PC-9 (cell line): ENCODE measurements at regions not wholly inside any gene's neighbourhood (a gene's known extent, or its start where the extent isn't known, plus 50 kb on each side); places are given as distances from the start of the nearest gene placed in this dataset.

ENCODE experiments used
- BruUV-seq: library from RNA; stranded (reverse); fragments of 400-500 nt; replicated peaks from 2 replicates; lab custom pipeline; 2021; lab: Mats Ljungman, UMichigan
- CTCF ChIA-PET: fragments of 300-600 bp; sonication (Branson Sonifier 250); formaldehyde crosslinking; loops from one replicate; lab custom pipeline; 2022; ENCODE audit warnings: antibody characterized with exemption; lab: Charles Lee
- POLR2A ChIA-PET: fragments of 300-600 bp; sonication (Branson Sonifier 250); formaldehyde crosslinking; loops from one replicate; lab custom pipeline; 2022; ENCODE audit warnings: antibody characterized with exemption; ENCODE audit not compliant: unreplicated experiment; lab: Charles Lee
- DNase-seq, 2 experiments: peaks; one replicate each; pipeline versions ENCODE4 v3.0.0 to v3.0.0-alpha.2; 2015 to 2022; ENCODE audit warnings: mixed read lengths in 1 of 2
- H2AFZ ChIP-seq: fragments of 200-600 bp; sonication (generic); 2 replicates; pipeline ENCODE4 v1.8.1; 2017; ENCODE audit warnings: antibody characterized with exemption
- H3F3A ChIP-seq: fragments of 200-600 bp; sonication (generic); 2 replicates; pipeline ENCODE4 v1.8.1; 2017; ENCODE audit warnings: antibody characterized with exemption, mild to moderate bottlenecking, low read depth; ENCODE audit not compliant: insufficient read depth
- H3K27ac ChIP-seq: fragments of 200-600 bp; sonication (generic); 2 replicates; pipeline ENCODE4 v1.6.1; 2016; ENCODE audit warnings: mixed run types
- H3K27me3 ChIP-seq: fragments of 200-600 bp; sonication (generic); 2 replicates; pipeline ENCODE4 v1.6.1; 2016; ENCODE audit warnings: low read depth, mixed run types; ENCODE audit not compliant: insufficient read depth
- H3K36me3 ChIP-seq: fragments of 200-600 bp; sonication (generic); 2 replicates; pipeline ENCODE4 v1.6.1; 2016; ENCODE audit warnings: low read depth, mixed run types
- H3K4me1 ChIP-seq: fragments of 200-600 bp; sonication (generic); replicated peaks from 2 replicates; pipeline ENCODE4 v1.6.1; 2016; ENCODE audit warnings: mixed run types; ENCODE audit not compliant: insufficient read depth
- H3K4me2 ChIP-seq: fragments of 200-600 bp; sonication (generic); 2 replicates; pipeline ENCODE4 v1.6.1; 2017; ENCODE audit warnings: mixed run types
- H3K4me3 ChIP-seq: fragments of 200-600 bp; sonication (generic); 2 replicates; pipeline ENCODE4 v1.6.1; 2016; ENCODE audit warnings: mixed run types
- H3K79me2 ChIP-seq: fragments of 200-600 bp; sonication (generic); 2 replicates; pipeline ENCODE4 v1.6.1; 2017; ENCODE audit warnings: low read depth, mixed run types
- H3K9me2 ChIP-seq: fragments of 200-600 bp; sonication (generic); 2 replicates; pipeline ENCODE4 v1.8.1; 2017; ENCODE audit warnings: mild to moderate bottlenecking; ENCODE audit not compliant: insufficient read depth
- H3K9me3 ChIP-seq: fragments of 200-600 bp; sonication (generic); 2 replicates; pipeline ENCODE4 v1.8.1; 2016; ENCODE audit warnings: low read depth; ENCODE audit not compliant: insufficient read depth
- H4K20me1 ChIP-seq: fragments of 200-600 bp; sonication (generic); 2 replicates; pipeline ENCODE4 v1.8.1; 2017; ENCODE audit not compliant: insufficient read depth
- CTCF ChIP-seq: fragments of 200-600 bp; sonication (generic); conservative IDR thresholded peaks from 2 replicates; pipeline ENCODE4 v1.6.1; 2017; ENCODE audit warnings: mixed run types, antibody characterized with exemption, mild to moderate bottlenecking, moderate library complexity
- EZH2 ChIP-seq: fragments of 200-600 bp; sonication (generic); IDR thresholded peaks from 2 replicates; pipeline ENCODE4 v1.8.0; 2017; ENCODE audit warnings: antibody characterized with exemption, low read depth
- intact Hi-C: fragments of 100-400 bp; cut with micrococcal nuclease; formaldehyde crosslinking; loops from one replicate; pipeline ENCODE4 v1.10.0; 2022; ENCODE audit not compliant: unreplicated experiment

- DNase-seq = no peak
- Histone ChIP-seq H3K4me3 (no peak overlapping the region), H2AFZ (no peak overlapping the region), H4K20me1 (no peaks in the 10 kb centered on the region), H3K9me3 (no peaks in the 10 kb centered on the region), H3K4me1 (no peaks in the 10 kb centered on the region), H3K79me2 (no peaks in the 10 kb centered on the region), H3F3A (no peaks in the 10 kb centered on the region), H3K36me3 (no peaks in the 10 kb centered on the region), H3K4me2 (no peak overlapping the region), H3K27me3 (no peaks in the 10 kb centered on the region), H3K9me2 (no peaks in the 10 kb centered on the region), H3K27ac (no peak overlapping the region)
- CTCF ChIA-PET = interaction anchor here (0.6 kb wide), 1 partner anchor 106 kb away, joined by 3 read pairs; no protein-coding TSS in a partner anchor
- no peak for TF ChIP-seq CTCF
- TF ChIP-seq EZH2 = no peak
- no TSS peak for BruUV-seq
- POLR2A ChIA-PET = no interaction called here
- intact Hi-C loops = no loop called here
These were observed 126.5 kb downstream of the CRYAA start for GRCh38 chr21:43295066-43295958.

- H3K9me2 ChIP-seq = no peaks in the 10 kb centered on the region
- no peak for TF ChIP-seq CTCF
- TF ChIP-seq EZH2 = no peak
- DNase-seq = no peak
- ChIA-PET CTCF (interaction anchor here (0.6 kb wide), 1 partner anchor 105 kb away, joined by 3 read pairs; no protein-coding TSS in a partner anchor), POLR2A (no interaction called here)
- H3K9me3 ChIP-seq = no peaks in the 10 kb centered on the region
- no TSS peak for BruUV-seq
- no peaks in the 10 kb centered on the region for H3K36me3 ChIP-seq
- no peak overlapping the region for H3K4me3 ChIP-seq
- no peak overlapping the region for H3K4me2 ChIP-seq
- H3K79me2 ChIP-seq = no peaks in the 10 kb centered on the region
- intact Hi-C loops = no loop called here
- no peaks in the 10 kb centered on the region for H3F3A ChIP-seq
- H3K4me1 ChIP-seq = no peaks in the 10 kb centered on the region
- no peaks in the 10 kb centered on the region for H3K27me3 ChIP-seq
- H4K20me1 ChIP-seq = no peaks in the 10 kb centered on the region
- no peak overlapping the region for H2AFZ ChIP-seq
- H3K27ac ChIP-seq = no peak overlapping the region
These were observed 125.5 kb downstream of the CRYAA start for GRCh38 chr21:43294194-43294902.

GRCh38 chr21:43292866-43293142, 124.0 kb downstream of the CRYAA start:
- BruUV-seq = no TSS peak
- CTCF ChIA-PET = interaction anchor here (0.7 kb wide), 1 partner anchor 41 kb away, joined by 6 read pairs; no protein-coding TSS in a partner anchor

More at GRCh38 chr21:43292866-43293142, 124.0 kb downstream of the CRYAA start:
- Histone ChIP-seq H3K27ac (no peak overlapping the region), H4K20me1 (no peaks in the 10 kb centered on the region), H3K4me1 (peaks cover 12% of the 10 kb centered on the region), H3K4me3 (no peak overlapping the region), H3K36me3 (no peaks in the 10 kb centered on the region), H3K27me3 (no peaks in the 10 kb centered on the region), H3F3A (peaks cover 9% of the 10 kb centered on the region), H3K79me2 (no peaks in the 10 kb centered on the region), H2AFZ (no peak overlapping the region), H3K9me2 (no peaks in the 10 kb centered on the region), H3K9me3 (no peaks in the 10 kb centered on the region), H3K4me2 (no peak overlapping the region)
- intact Hi-C loops = no loop called here
- POLR2A ChIA-PET = no interaction called here
- TF ChIP-seq CTCF (no peak), EZH2 (no peak)
- no peak for DNase-seq
